Activated T-helper 1 cell treated with anti-CD3 and anti-CD28 coated beads, Interleukin-12 subunit alpha, Interleukin-12 subunit beta, Interleukin-2, Interleukin-4 antibody, amounts not matched to agents 30 ng/mL and 10 ng/mL and 1 ng/mL, durations not matched to agents 14 hours and 24 hours and 36 hours (primary cell): ENCODE measurements at regions not wholly inside any gene's neighbourhood (a gene's known extent, or its start where the extent isn't known, plus 50 kb on each side); places are given as distances from the start of the nearest gene placed in this dataset.

ENCODE experiments used
- DNase-seq: peaks from one replicate; pipeline ENCODE4 v3.0.0; 2021; ENCODE audit warnings: low spot score
- H3K27ac Mint-ChIP-seq: one replicate; pipeline ENCODE4 v1.8.0; 2021; ENCODE audit warnings: mild to moderate bottlenecking, mixed read lengths
- H3K27me3 Mint-ChIP-seq: one replicate; pipeline ENCODE4 v1.8.0; 2022; ENCODE audit warnings: mild to moderate bottlenecking, moderate library complexity, mixed read lengths; ENCODE audit not compliant: insufficient read depth
- H3K36me3 Mint-ChIP-seq: one replicate; pipeline ENCODE4 v1.8.0; 2021; ENCODE audit warnings: low read depth, mixed read lengths
- H3K4me1 Mint-ChIP-seq: one replicate; pipeline ENCODE4 v1.8.0; 2021; ENCODE audit warnings: low read depth, mixed read lengths
- H3K4me3 Mint-ChIP-seq: one replicate; pipeline ENCODE4 v1.8.0; 2021; ENCODE audit warnings: mild to moderate bottlenecking, moderate library complexity, mixed read lengths
- H3K9me3 Mint-ChIP-seq: one replicate; pipeline ENCODE4 v1.8.0; 2021; ENCODE audit warnings: mixed read lengths
- intact Hi-C: fragments of 100-400 bp; cut with micrococcal nuclease; formaldehyde crosslinking; loops from one replicate; pipeline ENCODE4 v1.15.1; 2024

DNA sequence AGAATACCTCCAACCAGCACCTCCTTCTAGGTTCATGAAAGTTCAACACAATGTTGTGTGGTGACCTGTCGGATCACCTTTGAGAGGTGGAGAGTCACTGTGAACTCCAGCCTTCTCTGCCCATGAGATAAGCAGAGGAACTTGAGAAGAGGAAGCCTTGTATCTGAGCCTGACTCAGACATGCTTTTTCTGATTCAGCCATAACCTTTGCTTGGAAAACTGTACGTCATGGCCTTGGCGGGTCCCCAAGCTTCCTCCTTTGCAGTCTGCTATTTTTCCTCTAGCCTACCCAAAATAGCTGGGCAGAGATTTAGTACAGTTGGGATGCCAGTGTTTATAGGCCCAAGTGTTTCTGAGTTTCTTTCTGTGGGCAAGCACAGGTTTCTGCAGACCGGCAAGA is 274.7 kb downstream of the CETN3 start:
- H3K4me3 Mint-ChIP-seq: no peak overlapping the region
- intact Hi-C loops: no loop called here
- H3K27ac Mint-ChIP-seq: no peak overlapping the region
- DNase-seq: no peak
- H3K4me1 Mint-ChIP-seq: peaks cover 10% of the 10 kb centered on the region
- H3K27me3 Mint-ChIP-seq: peaks cover 2% of the 10 kb centered on the region
- H3K36me3 Mint-ChIP-seq: no peaks in the 10 kb centered on the region
- H3K9me3 Mint-ChIP-seq: no peaks in the 10 kb centered on the region

DNA sequence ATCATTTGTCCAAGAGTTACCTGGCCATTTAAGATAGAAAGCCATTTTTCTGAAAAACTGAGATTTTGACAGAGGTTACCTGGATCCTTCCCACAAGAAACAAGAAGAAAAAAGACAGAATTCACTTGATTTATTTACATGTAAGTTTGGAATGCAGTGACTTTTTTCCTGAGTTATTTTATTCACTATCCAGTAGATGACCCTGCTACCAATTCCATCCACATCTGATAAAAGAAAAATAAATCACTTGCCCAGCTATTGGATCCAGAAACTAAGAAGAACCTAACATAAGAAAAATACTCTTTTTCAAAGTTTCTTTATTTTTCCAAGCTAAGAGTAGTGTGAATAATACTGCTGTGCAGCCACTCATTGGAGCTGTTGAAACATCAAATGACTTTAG is 275.2 kb downstream of the CETN3 start:
- Mint-ChIP-seq H3K27me3 (peaks cover 2% of the 10 kb centered on the region), H3K36me3 (no peaks in the 10 kb centered on the region), H3K9me3 (no peaks in the 10 kb centered on the region), H3K4me1 (peaks cover 10% of the 10 kb centered on the region), H3K27ac (no peak overlapping the region), H3K4me3 (no peak overlapping the region)
- no peak for DNase-seq
- intact Hi-C loops: no loop called here

DNA sequence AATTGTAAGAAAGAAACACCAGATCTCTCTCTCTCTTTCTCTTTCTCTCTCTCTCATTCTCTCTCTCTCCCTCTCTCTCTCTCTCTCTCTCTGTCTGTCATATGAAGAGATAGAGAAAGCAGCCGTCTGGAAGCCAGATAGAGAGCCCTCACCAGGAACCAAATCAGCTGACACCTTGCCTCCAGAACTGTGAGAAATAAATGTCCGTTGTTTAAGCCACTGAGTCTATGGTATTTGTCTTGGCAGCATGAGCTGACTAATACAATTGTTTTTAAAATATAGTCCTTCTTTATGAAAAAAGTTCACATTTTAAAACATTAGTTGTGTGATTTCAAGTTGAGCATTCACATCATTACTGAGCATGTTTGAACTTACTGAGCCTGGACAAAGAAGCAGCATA is 275.6 kb downstream of the CETN3 start:
- Mint-ChIP-seq H3K4me3 (no peak overlapping the region), H3K4me1 (peaks cover 10% of the 10 kb centered on the region), H3K9me3 (no peaks in the 10 kb centered on the region), H3K27me3 (peaks cover 2% of the 10 kb centered on the region), H3K36me3 (no peaks in the 10 kb centered on the region), H3K27ac (no peak overlapping the region)
- intact Hi-C loops: no loop called here
- DNase-seq: no peak

GRCh38 chr5:90131383-90132133 is 278.0 kb downstream of the CETN3 start:
- H3K4me3 Mint-ChIP-seq: no peak overlapping the region
- no peak overlapping the region for H3K27ac Mint-ChIP-seq
- peaks cover 10% of the 10 kb centered on the region for H3K4me1 Mint-ChIP-seq
- intact Hi-C loops: no loop called here
- H3K36me3 Mint-ChIP-seq: no peaks in the 10 kb centered on the region
- no peaks in the 10 kb centered on the region for H3K9me3 Mint-ChIP-seq
- DNase-seq: no peak
- peaks cover 2% of the 10 kb centered on the region for H3K27me3 Mint-ChIP-seq

GRCh38 chr5:90128551-90128950 is 281.0 kb downstream of the CETN3 start:
- H3K27ac Mint-ChIP-seq: no peak overlapping the region
- H3K36me3 Mint-ChIP-seq: no peaks in the 10 kb centered on the region
- DNase-seq: no peak
- peaks cover 10% of the 10 kb centered on the region for H3K4me1 Mint-ChIP-seq
- intact Hi-C loops: no loop called here
- H3K4me3 Mint-ChIP-seq: no peak overlapping the region
- H3K9me3 Mint-ChIP-seq: no peaks in the 10 kb centered on the region
- H3K27me3 Mint-ChIP-seq: peaks cover 2% of the 10 kb centered on the region

GRCh38 chr5:90119531-90119971 is 290.0 kb downstream of the CETN3 start:
- H3K27me3 Mint-ChIP-seq: no peaks in the 10 kb centered on the region
- intact Hi-C loops: no loop called here
- H3K4me1 Mint-ChIP-seq: no peaks in the 10 kb centered on the region
- no peak for DNase-seq
- H3K36me3 Mint-ChIP-seq: no peaks in the 10 kb centered on the region
- H3K4me3 Mint-ChIP-seq: no peak overlapping the region
- no peaks in the 10 kb centered on the region for H3K9me3 Mint-ChIP-seq
- no peak overlapping the region for H3K27ac Mint-ChIP-seq

- H3K27ac Mint-ChIP-seq: no peak overlapping the region
- no peaks in the 10 kb centered on the region for H3K9me3 Mint-ChIP-seq
- H3K4me3 Mint-ChIP-seq: no peak overlapping the region
- H3K27me3 Mint-ChIP-seq: no peaks in the 10 kb centered on the region
- no peak for DNase-seq
- no peaks in the 10 kb centered on the region for H3K36me3 Mint-ChIP-seq
- no peaks in the 10 kb centered on the region for H3K4me1 Mint-ChIP-seq
- intact Hi-C loops: no loop called here
These were observed 292.6 kb downstream of the CETN3 start for GRCh38 chr5:90117005-90117404.

DNA sequence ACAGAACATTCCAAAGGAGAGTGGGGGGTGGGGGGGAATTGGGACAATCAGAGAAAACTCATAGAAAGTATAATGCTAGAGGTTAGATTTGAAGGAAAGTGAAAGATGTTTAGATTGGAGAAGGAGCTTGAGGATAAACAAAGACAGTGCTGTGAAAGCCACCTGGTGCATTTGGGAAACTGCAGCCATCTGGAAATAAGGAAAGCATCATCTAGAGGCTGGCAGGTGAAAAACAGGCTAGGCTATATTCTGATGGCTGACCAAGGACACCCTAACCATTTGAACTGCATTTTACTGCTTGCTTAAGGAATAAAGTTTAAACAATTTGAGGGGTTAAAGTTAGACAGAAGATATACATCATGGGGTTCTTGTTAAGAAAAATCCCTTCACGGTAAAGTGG is 296.4 kb downstream of the CETN3 start:
- DNase-seq: no peak
- intact Hi-C loops: no loop called here
- Mint-ChIP-seq H3K4me3 (no peak overlapping the region), H3K9me3 (no peaks in the 10 kb centered on the region), H3K36me3 (no peaks in the 10 kb centered on the region), H3K27me3 (no peaks in the 10 kb centered on the region), H3K27ac (no peak overlapping the region), H3K4me1 (no peaks in the 10 kb centered on the region)

DNA sequence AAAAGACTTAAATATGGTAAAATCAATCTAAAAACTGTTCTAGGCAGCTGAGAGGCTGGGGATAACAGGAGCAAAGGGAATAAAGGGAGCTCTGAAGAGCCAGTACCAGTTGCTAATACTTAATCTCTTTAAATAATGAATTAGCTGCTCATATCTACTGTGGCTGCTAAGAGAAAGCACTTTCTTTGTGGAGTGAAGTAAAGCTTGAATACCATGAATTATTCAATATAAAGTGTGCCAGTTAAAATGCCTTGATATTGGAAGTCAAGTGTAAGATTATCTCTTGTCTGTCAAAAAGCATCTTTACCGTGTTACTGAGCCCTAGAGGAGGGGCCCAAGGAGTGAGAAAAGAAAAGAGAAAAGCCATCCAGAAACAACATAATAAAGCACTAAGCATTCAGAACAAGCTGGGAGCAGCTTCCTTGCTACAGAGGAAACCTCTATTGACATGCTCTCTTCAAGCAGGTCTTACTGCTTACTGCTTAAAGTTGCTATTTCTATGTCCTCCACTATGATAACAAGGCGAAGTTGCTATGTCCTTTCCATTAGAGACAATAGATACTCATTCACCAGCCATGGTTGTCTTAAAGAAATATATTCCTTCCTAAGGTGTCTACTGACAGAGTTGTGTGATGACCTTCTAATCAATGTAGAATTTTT is 297.4 kb downstream of the CETN3 start:
- Mint-ChIP-seq H3K36me3 (no peaks in the 10 kb centered on the region), H3K27me3 (no peaks in the 10 kb centered on the region), H3K4me3 (no peak overlapping the region), H3K9me3 (no peaks in the 10 kb centered on the region), H3K27ac (no peak overlapping the region), H3K4me1 (no peaks in the 10 kb centered on the region)
- intact Hi-C loops: no loop called here
- no peak for DNase-seq

DNA sequence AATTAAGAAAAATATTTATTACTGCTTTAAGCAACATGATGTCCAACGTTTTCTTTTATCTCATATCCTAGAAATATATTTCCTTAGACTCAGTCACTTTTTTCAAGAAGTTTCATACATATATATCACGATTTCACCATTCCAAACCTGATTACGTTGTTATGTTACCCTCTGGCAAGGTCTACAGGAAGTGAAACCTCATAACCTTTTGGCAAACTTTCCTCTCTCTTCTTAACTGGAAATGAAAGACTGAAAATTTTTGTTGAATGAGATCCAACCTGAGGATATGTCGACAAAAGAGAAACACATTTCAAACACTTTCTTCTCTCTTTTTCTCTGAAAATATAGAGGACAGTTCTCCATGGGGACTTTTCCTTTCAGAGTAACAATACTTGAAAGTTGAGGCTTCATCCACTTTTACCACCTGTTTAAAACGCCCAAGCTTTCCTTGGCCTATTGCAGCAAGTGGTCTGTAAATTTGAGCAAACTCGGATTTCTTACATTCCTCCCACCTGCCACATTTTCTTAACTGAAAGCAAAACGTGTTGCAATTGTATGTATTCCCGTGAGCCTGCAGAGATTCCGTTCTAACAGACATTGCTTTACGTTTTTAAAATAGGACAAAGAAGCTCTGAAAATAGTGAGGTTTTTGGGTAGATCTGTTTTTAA is 298.1 kb downstream of the CETN3 start:
- Mint-ChIP-seq H3K4me1 (no peaks in the 10 kb centered on the region), H3K4me3 (no peak overlapping the region), H3K9me3 (no peaks in the 10 kb centered on the region), H3K27ac (no peak overlapping the region), H3K27me3 (no peaks in the 10 kb centered on the region), H3K36me3 (no peaks in the 10 kb centered on the region)
- DNase-seq: no peak
- intact Hi-C loops: no loop called here

- DNase-seq: no peak
- Mint-ChIP-seq H3K27ac (no peak overlapping the region), H3K4me3 (no peak overlapping the region), H3K27me3 (no peaks in the 10 kb centered on the region), H3K36me3 (no peaks in the 10 kb centered on the region), H3K4me1 (no peaks in the 10 kb centered on the region), H3K9me3 (peaks cover 10% of the 10 kb centered on the region)
- intact Hi-C loops: no loop called here
These were observed 300.3 kb downstream of the CETN3 start for GRCh38 chr5:90109285-90109684.

DNA sequence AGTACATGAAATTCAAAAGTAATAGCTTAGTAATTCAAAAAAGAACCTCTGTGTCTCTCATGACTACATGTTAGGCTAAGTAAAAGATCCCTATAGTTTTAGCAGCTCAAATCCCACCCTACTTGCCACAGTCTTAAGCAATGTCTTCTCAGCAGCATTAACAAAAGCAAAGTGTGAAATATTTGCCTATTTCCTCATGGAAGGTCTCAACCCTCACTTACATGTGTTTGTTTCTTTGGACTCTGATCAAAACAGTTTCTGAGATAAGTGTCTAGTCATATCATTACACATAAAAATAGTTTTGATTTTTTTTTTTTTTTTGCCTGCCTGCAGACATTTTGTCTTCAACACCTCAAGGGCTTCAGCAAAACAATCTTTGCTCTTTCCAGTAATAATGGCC is 310.5 kb downstream of the CETN3 start:
- no peak for DNase-seq
- intact Hi-C loops: no loop called here
- H3K4me1 Mint-ChIP-seq: no peaks in the 10 kb centered on the region
- no peaks in the 10 kb centered on the region for H3K9me3 Mint-ChIP-seq
- H3K27ac Mint-ChIP-seq: no peak overlapping the region
- no peaks in the 10 kb centered on the region for H3K36me3 Mint-ChIP-seq
- H3K4me3 Mint-ChIP-seq: no peak overlapping the region
- H3K27me3 Mint-ChIP-seq: peaks cover 2% of the 10 kb centered on the region

DNA sequence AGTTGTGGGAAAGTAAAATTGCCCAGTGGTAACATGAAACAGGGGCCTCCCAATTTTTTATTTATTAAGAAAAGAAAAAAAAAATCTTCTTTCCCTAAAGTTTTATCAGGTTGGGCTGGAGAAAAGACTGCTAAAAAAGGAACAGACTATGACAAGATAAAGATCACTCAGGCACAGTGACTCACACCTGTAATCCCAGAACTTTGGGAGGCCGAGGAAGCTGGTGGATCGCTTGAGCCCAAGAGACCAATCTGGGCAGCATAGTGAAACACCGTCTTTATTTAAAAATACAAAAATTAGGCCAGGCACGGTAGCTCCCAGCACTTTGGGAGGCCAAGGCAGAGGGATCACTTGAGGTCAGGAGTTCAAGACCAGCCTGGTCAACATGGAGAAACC is 312.5 kb downstream of the CETN3 start:
- no peak overlapping the region for H3K4me3 Mint-ChIP-seq
- peaks cover 2% of the 10 kb centered on the region for H3K27me3 Mint-ChIP-seq
- no peaks in the 10 kb centered on the region for H3K9me3 Mint-ChIP-seq
- no peaks in the 10 kb centered on the region for H3K4me1 Mint-ChIP-seq
- intact Hi-C loops: no loop called here
- no peak overlapping the region for H3K27ac Mint-ChIP-seq
- no peaks in the 10 kb centered on the region for H3K36me3 Mint-ChIP-seq
- DNase-seq: no peak
